ENCODE measurements at regions not wholly inside any gene's neighbourhood (a gene's known extent, or its start where the extent isn't known, plus 50 kb on each side); places are given as distances from the start of the nearest gene placed in this dataset.

DNA sequence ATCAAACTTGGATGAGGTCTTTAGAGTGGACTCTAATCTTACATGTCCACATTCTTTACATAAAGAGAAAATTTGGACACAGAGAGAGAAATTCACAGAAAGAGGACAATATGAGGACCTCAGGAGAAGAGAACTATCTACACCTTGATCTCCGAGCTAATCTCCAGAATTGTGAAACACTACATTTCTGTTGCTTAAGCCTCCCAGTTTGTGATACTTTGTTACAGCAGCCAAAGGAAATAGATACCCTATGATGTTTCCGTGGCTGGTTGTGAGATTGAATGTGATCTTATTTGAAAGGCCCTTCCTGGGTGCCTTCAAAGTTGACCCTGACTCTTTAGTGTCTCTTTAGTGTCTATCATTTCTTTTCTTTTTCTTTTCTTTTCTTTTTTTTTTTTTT is 326.1 kb upstream of the CLNK start:
- H3K4me1 ChIP-seq (ENCODE audit: insufficient read depth, low read length): no peaks in the 10 kb centered on the region
- no peaks in the 10 kb centered on the region for H3K27me3 ChIP-seq (ENCODE audit: insufficient read depth, low read length)
- no peak overlapping the region for H3K27ac ChIP-seq (ENCODE audit: low read depth, low read length)
- H3K4me3 ChIP-seq (ENCODE audit: low read length): no peak overlapping the region
- H3K36me3 ChIP-seq (ENCODE audit: insufficient read depth, low read length): no peaks in the 10 kb centered on the region
- H3K9ac ChIP-seq (ENCODE audit: low read depth, low read length): no peak overlapping the region
- H3K9me3 ChIP-seq (ENCODE audit: insufficient read depth, low read depth, low read length): no peaks in the 10 kb centered on the region
- 97% methylated on average over 2 of the region's 2 CpGs for WGBS

DNA sequence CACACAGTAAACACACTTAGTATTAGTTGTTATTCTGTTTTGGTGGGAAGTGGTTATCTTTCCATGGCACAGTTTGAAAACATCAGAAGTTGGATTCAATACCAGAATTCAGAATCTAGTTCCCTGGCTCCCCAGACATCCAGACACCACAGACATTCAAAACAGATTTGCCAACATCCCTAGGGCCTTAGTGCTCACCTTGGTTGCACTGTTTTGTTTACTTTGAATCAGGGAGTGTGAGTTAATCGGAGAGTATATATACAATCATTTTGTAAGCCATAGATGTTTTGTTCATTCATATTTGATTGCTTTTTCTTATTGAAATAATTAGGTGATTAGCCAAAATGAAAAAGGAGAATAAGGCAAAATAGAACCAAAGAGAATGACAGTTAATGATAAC is 324.7 kb upstream of the CLNK start:
- H3K27me3 ChIP-seq (ENCODE audit: insufficient read depth, low read length): no peaks in the 10 kb centered on the region
- 80% methylated on average over 1 of the region's 1 CpG for WGBS
- no peaks in the 10 kb centered on the region for H3K36me3 ChIP-seq (ENCODE audit: insufficient read depth, low read length)
- H3K4me3 ChIP-seq (ENCODE audit: low read length): no peak overlapping the region
- H3K27ac ChIP-seq (ENCODE audit: low read depth, low read length): no peak overlapping the region
- no peaks in the 10 kb centered on the region for H3K9me3 ChIP-seq (ENCODE audit: insufficient read depth, low read depth, low read length)
- no peaks in the 10 kb centered on the region for H3K4me1 ChIP-seq (ENCODE audit: insufficient read depth, low read length)
- H3K9ac ChIP-seq (ENCODE audit: low read depth, low read length): no peak overlapping the region

DNA sequence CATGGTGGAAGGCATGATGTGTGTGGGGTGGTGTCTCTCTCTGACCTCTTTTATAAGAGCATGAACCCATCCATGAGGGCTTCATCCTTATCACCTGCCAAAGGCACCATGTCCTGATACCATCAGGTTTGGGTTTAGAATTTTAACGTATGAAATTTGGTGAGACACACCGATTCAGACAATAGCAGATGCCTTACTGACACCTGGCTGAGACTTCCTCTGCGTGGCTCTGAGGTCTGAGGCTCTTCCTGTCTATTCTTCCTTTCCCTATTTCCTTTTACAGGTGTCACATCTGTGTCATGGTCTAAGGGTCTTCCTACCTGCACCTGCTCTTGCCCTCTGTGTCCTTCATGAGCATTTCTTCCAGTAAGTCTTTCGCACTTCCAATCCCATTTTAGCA is 320.7 kb upstream of the CLNK start:
- WGBS: 94% methylated on average over 4 of the region's 4 CpGs
- Histone ChIP-seq H3K9ac (ENCODE audit: low read depth, low read length) (no peak overlapping the region), H3K9me3 (ENCODE audit: insufficient read depth, low read depth, low read length) (no peaks in the 10 kb centered on the region), H3K27me3 (ENCODE audit: insufficient read depth, low read length) (no peaks in the 10 kb centered on the region), H3K4me1 (ENCODE audit: insufficient read depth, low read length) (no peaks in the 10 kb centered on the region), H3K36me3 (ENCODE audit: insufficient read depth, low read length) (no peaks in the 10 kb centered on the region), H3K4me3 (ENCODE audit: low read length) (no peak overlapping the region), H3K27ac (ENCODE audit: low read depth, low read length) (no peak overlapping the region)

DNA sequence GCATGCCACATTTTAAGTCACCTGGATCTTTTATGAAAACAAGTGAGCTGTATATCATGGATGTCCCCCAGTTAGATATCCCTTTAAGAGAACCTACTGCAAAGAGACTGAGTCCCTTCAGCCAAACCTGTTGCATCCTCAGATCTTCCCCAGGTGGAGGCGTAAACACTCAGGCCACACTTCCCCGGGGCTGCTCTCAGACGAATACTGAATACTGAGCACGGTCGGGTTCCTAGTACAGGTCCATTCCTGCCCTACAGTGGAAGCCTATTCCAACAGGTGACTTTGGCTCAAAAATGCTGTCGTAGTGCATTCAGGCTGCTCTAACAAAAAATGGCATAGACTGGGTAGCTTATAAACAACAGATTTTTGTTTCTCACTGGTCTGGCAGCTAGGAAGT is 320.2 kb upstream of the CLNK start:
- Histone ChIP-seq H3K36me3 (ENCODE audit: insufficient read depth, low read length) (no peaks in the 10 kb centered on the region), H3K9me3 (ENCODE audit: insufficient read depth, low read depth, low read length) (no peaks in the 10 kb centered on the region), H3K27me3 (ENCODE audit: insufficient read depth, low read length) (no peaks in the 10 kb centered on the region), H3K4me1 (ENCODE audit: insufficient read depth, low read length) (no peaks in the 10 kb centered on the region), H3K27ac (ENCODE audit: low read depth, low read length) (no peak overlapping the region), H3K9ac (ENCODE audit: low read depth, low read length) (no peak overlapping the region), H3K4me3 (ENCODE audit: low read length) (no peak overlapping the region)
- WGBS: 87% methylated on average over 6 of the region's 6 CpGs

DNA sequence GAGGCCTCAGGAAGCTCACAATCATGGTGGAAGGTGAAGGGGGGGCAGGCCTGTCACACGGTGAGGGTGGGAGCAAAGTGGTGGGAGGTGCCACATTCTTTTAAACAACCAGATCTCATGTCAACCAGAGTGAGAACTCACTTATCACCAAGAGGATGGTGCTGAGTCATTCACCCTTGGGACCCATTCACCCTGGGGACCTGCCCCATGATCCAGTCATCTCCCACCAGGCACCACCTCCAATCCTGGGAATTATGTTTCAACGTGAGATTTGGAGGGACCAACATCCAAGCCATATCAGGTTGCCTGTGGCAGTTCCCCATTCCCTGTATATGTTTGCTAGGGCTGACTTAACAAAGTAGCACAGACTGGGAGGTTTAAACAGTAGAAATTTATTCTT is 318.4 kb upstream of the CLNK start:
- Histone ChIP-seq H3K27me3 (ENCODE audit: insufficient read depth, low read length) (no peaks in the 10 kb centered on the region), H3K27ac (ENCODE audit: low read depth, low read length) (no peak overlapping the region), H3K4me1 (ENCODE audit: insufficient read depth, low read length) (no peaks in the 10 kb centered on the region), H3K9ac (ENCODE audit: low read depth, low read length) (no peak overlapping the region), H3K4me3 (ENCODE audit: low read length) (no peak overlapping the region), H3K36me3 (ENCODE audit: insufficient read depth, low read length) (no peaks in the 10 kb centered on the region), H3K9me3 (ENCODE audit: insufficient read depth, low read depth, low read length) (no peaks in the 10 kb centered on the region)
- WGBS: 81% methylated on average over 2 of the region's 2 CpGs

DNA sequence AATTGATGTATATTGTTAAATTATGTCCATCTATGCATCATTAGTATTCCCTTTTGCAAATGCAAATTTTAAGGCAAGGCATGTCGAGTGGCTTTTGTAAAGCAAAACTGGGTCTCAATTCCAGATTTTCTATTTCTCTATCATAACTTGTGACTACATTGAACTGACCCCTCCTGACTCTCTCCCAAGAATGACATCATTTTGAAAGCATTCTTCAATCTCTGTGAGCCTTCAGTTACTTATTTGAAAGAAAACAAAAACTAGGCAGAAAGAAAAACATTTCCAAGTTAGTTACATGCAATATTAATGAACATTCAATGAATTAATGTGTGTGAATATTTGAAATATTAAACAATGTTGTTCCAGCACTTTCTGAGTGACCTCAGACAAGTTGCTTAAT is 314.3 kb upstream of the CLNK start:
- no peak overlapping the region for H3K9ac ChIP-seq (ENCODE audit: low read depth, low read length)
- no peaks in the 10 kb centered on the region for H3K27me3 ChIP-seq (ENCODE audit: insufficient read depth, low read length)
- no peak overlapping the region for H3K4me3 ChIP-seq (ENCODE audit: low read length)
- WGBS: 77% methylated on average over 1 of the region's 1 CpG
- no peak overlapping the region for H3K27ac ChIP-seq (ENCODE audit: low read depth, low read length)
- H3K9me3 ChIP-seq (ENCODE audit: insufficient read depth, low read depth, low read length): no peaks in the 10 kb centered on the region
- H3K36me3 ChIP-seq (ENCODE audit: insufficient read depth, low read length): no peaks in the 10 kb centered on the region
- no peaks in the 10 kb centered on the region for H3K4me1 ChIP-seq (ENCODE audit: insufficient read depth, low read length)

DNA sequence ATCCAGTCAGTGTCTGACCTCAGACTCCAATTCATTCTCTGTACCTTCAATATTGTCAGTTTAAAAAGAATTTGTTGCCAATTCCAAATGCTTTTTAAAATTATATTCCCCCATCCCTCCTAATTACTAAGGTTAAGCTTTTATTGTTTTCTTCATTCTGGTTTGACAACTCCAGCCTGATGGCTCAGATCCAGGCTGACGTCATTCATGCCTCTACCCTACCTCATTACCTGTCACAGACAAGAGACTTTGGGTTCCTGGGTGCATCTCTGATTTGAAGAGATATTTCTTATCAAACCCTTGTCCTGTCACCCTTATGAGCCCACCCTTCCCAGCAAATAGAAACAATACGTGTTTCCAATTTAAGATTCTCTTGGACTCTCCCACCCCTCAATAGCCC is 300.2 kb upstream of the CLNK start:
- Histone ChIP-seq H3K4me3 (ENCODE audit: low read length) (no peak overlapping the region), H3K9me3 (ENCODE audit: insufficient read depth, low read depth, low read length) (no peaks in the 10 kb centered on the region), H3K36me3 (ENCODE audit: insufficient read depth, low read length) (no peaks in the 10 kb centered on the region), H3K27me3 (ENCODE audit: insufficient read depth, low read length) (no peaks in the 10 kb centered on the region), H3K27ac (ENCODE audit: low read depth, low read length) (no peak overlapping the region), H3K4me1 (ENCODE audit: insufficient read depth, low read length) (peaks cover 38% of the 10 kb centered on the region), H3K9ac (ENCODE audit: low read depth, low read length) (no peak overlapping the region)
- 80% methylated on average over 1 of the region's 2 CpGs for WGBS

DNA sequence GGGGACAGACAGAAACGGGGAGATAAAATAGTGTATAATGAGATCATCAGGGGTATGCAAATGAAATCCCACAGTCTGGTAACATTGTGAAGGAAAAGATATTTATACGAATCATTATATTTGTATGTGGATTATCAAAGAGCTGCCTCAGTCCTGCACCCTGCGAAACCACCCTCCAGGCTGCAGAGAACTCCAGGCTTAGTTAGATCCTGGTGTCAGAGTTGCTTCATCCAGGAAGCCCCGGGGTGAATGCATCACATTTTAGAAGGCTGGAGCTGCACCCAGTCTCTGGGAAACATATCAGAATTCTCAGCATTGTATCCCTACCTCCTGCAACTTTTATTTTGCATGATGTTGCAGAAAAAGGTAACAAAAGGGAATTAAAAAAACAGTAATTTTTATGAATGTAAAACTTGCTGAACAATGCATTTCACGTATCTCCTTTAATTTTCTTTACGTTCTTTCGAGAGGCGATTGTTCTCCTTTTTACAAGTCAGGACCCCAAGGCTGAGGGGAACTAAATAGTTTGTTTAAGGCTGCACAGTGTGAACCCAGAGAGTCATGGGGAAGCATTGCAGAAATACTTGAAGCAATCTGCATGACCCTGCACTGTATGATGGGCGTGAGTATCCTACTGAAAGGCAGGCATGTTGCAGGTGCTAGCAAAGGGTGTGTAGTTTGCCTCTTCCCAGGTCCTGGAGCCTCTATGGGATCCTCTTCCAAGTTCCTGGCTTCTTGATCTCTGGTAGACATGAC is 299.5 kb upstream of the CLNK start:
- no peaks in the 10 kb centered on the region for H3K27me3 ChIP-seq (ENCODE audit: insufficient read depth, low read length)
- no peak overlapping the region for H3K9ac ChIP-seq (ENCODE audit: low read depth, low read length)
- no peaks in the 10 kb centered on the region for H3K36me3 ChIP-seq (ENCODE audit: insufficient read depth, low read length)
- peaks cover 38% of the 10 kb centered on the region for H3K4me1 ChIP-seq (ENCODE audit: insufficient read depth, low read length)
- no peaks in the 10 kb centered on the region for H3K9me3 ChIP-seq (ENCODE audit: insufficient read depth, low read depth, low read length)
- H3K4me3 ChIP-seq (ENCODE audit: low read length): no peak overlapping the region
- H3K27ac ChIP-seq (ENCODE audit: low read depth, low read length): no peak overlapping the region
- WGBS: 91% methylated on average over 9 of the region's 9 CpGs

DNA sequence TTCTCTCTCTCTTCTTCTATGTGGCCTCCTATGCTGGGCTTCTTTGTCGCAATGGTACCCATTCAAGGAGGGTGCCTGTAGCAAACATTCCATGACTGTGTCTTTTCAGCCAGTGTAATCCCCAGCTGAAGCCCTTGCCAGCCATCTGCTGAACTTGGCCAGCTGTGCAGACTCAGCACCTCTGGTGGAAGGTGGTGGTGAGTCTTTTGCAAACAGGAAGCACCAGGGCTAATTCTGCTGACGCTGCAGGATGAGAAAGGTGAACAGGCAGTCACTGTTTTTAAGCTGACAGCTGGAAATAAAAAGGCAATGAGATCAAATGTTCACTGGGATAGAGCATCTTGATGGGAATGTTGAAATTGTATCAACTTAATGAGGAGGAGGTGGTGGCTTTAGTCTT is 298.7 kb upstream of the CLNK start:
- Histone ChIP-seq H3K27me3 (ENCODE audit: insufficient read depth, low read length) (no peaks in the 10 kb centered on the region), H3K27ac (ENCODE audit: low read depth, low read length) (no peak overlapping the region), H3K4me1 (ENCODE audit: insufficient read depth, low read length) (peaks cover 38% of the 10 kb centered on the region), H3K4me3 (ENCODE audit: low read length) (no peak overlapping the region), H3K9me3 (ENCODE audit: insufficient read depth, low read depth, low read length) (no peaks in the 10 kb centered on the region), H3K9ac (ENCODE audit: low read depth, low read length) (no peak overlapping the region), H3K36me3 (ENCODE audit: insufficient read depth, low read length) (no peaks in the 10 kb centered on the region)
- 60% methylated on average over 2 of the region's 2 CpGs for WGBS

DNA sequence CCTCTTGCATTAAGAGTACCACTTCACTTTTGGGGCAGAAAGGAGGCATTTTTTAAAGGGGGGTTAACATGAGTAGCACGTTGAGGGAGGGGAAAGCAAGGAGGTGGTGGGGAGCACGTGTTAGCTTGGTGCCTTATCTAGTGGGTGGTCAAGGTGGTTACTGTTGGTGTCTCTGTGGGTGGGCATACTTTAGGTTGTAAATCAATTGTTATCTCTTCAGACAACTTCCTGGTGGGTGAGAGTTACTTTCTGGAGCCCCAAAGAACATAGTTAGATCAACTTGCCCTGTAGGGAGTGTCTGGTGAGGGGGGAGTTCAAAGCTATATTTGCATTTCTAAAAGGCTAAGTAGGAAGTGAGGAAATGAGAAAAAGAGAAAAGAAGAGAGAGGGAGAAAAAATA is 297.7 kb upstream of the CLNK start:
- Histone ChIP-seq H3K36me3 (ENCODE audit: insufficient read depth, low read length) (no peaks in the 10 kb centered on the region), H3K4me1 (ENCODE audit: insufficient read depth, low read length) (peaks cover 38% of the 10 kb centered on the region), H3K27me3 (ENCODE audit: insufficient read depth, low read length) (no peaks in the 10 kb centered on the region), H3K4me3 (ENCODE audit: low read length) (no peak overlapping the region), H3K9me3 (ENCODE audit: insufficient read depth, low read depth, low read length) (no peaks in the 10 kb centered on the region), H3K9ac (ENCODE audit: low read depth, low read length) (no peak overlapping the region; the same call in 1 of the 2 replicates), H3K27ac (ENCODE audit: low read depth, low read length) (peak overlapping the region; percentile 15; the same call in 1 of the 2 replicates)
- WGBS: 1% methylated on average over 2 of the region's 2 CpGs

DNA sequence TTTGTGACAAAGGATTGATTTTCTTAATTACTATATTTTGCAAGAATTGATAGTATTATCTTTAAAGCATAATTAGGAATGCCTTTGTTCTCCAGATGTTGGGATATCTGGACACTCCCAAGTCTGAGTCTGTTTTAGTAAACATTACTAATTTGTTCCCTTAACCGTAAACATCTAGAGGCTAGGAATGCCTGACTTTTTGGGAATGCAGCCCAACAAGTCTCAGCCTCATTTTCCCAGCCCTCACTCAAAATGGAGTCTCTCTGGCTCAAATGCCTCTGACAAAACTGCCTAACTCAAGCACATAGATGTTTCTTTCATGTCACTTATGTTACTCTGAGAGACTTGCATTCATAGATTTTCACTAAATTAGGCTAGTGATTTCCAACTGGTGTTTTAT is 297.0 kb upstream of the CLNK start:
- Histone ChIP-seq H3K36me3 (ENCODE audit: insufficient read depth, low read length) (no peaks in the 10 kb centered on the region), H3K27ac (ENCODE audit: low read depth, low read length) (no peak overlapping the region), H3K4me3 (ENCODE audit: low read length) (no peak overlapping the region), H3K9me3 (ENCODE audit: insufficient read depth, low read depth, low read length) (no peaks in the 10 kb centered on the region), H3K9ac (ENCODE audit: low read depth, low read length) (no peak overlapping the region), H3K4me1 (ENCODE audit: insufficient read depth, low read length) (peaks cover 38% of the 10 kb centered on the region), H3K27me3 (ENCODE audit: insufficient read depth, low read length) (no peaks in the 10 kb centered on the region)
- 90% methylated on average over 1 of the region's 1 CpG for WGBS

DNA sequence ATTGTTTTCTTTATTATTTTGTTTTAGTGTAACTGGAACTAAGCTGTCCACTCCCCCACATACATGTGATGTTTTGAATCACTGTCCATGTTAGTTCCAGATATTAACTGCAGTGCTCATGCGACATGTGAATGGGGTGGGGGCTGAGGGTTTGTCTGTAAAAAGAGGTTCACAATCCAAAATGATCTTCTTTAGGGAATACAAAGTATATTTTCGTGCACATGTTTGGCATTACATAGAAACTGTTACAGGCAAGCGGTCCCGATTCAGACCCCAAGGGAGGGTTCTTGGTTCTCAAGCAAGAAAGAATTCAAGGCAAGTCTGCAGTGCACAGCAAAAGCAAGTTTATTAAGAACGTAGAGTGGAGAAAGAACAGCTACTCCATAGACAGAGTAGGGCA is 296.5 kb upstream of the CLNK start:
- Histone ChIP-seq H3K27me3 (ENCODE audit: insufficient read depth, low read length) (no peaks in the 10 kb centered on the region), H3K27ac (ENCODE audit: low read depth, low read length) (no peak overlapping the region), H3K9ac (ENCODE audit: low read depth, low read length) (no peak overlapping the region), H3K4me3 (ENCODE audit: low read length) (no peak overlapping the region), H3K9me3 (ENCODE audit: insufficient read depth, low read depth, low read length) (no peaks in the 10 kb centered on the region), H3K36me3 (ENCODE audit: insufficient read depth, low read length) (no peaks in the 10 kb centered on the region), H3K4me1 (ENCODE audit: insufficient read depth, low read length) (peaks cover 38% of the 10 kb centered on the region)
- WGBS: 93% methylated on average over 5 of the region's 5 CpGs
